Activated CD4-positive, alpha-beta memory T cell treated with anti-CD3 and anti-CD28 coated beads, Interleukin-2, amount 10 ng/mL, durations not matched to agents 7 days and 5 days (primary cell): ENCODE measurements at regions not wholly inside any gene's neighbourhood (a gene's known extent, or its start where the extent isn't known, plus 50 kb on each side); places are given as distances from the start of the nearest gene placed in this dataset.
"Not testable (repeated sequence)": the region's sequence is repeated elsewhere in the genome, so short reads cannot be mapped to it uniquely, and the experiment has no call there.

Source experiments
- CTCF ChIA-PET: fragments of 350-600 bp; sonication (Branson Sonifier 250); formaldehyde crosslinking; loops from one replicate; lab custom pipeline; 2021; ENCODE audit warnings: antibody characterized with exemption, inconsistent platforms; lab: Charles Lee
- POLR2A ChIA-PET: fragments of 350-600 bp; sonication (Branson Sonifier 250); formaldehyde crosslinking; loops from one replicate; lab custom pipeline; 2021; ENCODE audit warnings: antibody characterized with exemption; lab: Charles Lee
- DNase-seq: peaks from one replicate; pipeline ENCODE4 v3.0.0-alpha.2; 2020
- H3K27ac Mint-ChIP-seq: one replicate; pipeline ENCODE4 v1.8.0; 2021; ENCODE audit warnings: mild to moderate bottlenecking, mixed read lengths
- H3K27me3 Mint-ChIP-seq: one replicate; pipeline ENCODE4 v1.8.0; 2021; ENCODE audit warnings: mixed read lengths
- H3K36me3 Mint-ChIP-seq: one replicate; pipeline ENCODE4 v1.8.0; 2021; ENCODE audit warnings: low read depth, mixed read lengths
- H3K4me1 Mint-ChIP-seq: one replicate; pipeline ENCODE4 v1.8.0; 2021; ENCODE audit warnings: mixed read lengths
- H3K4me3 Mint-ChIP-seq: one replicate; pipeline ENCODE4 v1.8.0; 2021; ENCODE audit warnings: mild to moderate bottlenecking, mixed read lengths
- H3K9me3 Mint-ChIP-seq: one replicate; pipeline ENCODE4 v1.8.0; 2021; ENCODE audit warnings: mixed read lengths

DNA sequence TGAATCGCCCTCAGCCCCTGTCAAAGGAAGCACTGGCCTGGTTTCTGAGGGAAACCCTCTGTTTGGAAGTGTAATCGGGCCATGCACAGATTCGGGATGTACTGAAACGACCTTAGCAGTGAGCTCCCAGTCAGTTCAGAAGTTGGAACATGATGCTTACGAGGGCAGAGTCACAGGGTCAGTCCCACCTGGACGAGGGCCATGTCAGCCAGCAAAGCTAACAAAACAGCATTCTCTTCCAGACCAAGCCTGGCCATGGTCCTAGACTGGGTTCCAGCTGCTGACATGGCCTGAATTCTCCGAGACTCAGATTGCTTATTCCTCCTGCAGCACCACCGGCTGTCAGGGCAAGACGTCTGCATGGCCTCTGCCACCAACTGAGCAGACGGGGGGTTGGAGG, 192.2 kb upstream of the WSCD1 start:
- H3K27me3 Mint-ChIP-seq: peaks cover 4% of the 10 kb centered on the region
- no peak for DNase-seq
- CTCF ChIA-PET: no interaction called here
- POLR2A ChIA-PET: no interaction called here
- H3K27ac Mint-ChIP-seq: no peak overlapping the region
- H3K4me3 Mint-ChIP-seq: no peak overlapping the region
- no peaks in the 10 kb centered on the region for H3K4me1 Mint-ChIP-seq
- no peaks in the 10 kb centered on the region for H3K36me3 Mint-ChIP-seq
- no peaks in the 10 kb centered on the region for H3K9me3 Mint-ChIP-seq

DNA sequence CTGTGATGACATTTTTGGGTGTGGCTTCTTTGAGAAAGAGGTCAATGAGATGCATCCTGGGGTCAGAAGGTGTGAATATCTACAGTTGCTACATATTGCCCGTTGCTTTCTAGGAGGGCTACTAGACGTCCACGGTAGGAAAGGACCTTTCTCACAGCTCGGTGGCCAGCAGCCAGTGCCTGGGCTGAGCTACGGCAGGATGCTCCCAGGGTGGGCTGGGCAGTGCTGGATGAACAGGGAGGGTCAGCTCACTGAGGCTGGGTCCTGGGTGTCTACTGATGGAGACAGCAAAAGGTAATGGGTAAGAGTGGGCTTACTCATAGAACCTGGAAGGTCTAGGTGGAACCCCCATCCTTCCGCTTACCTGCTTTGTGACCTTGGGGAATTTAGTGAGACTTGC, 188.3 kb upstream of the WSCD1 start:
- H3K4me3 Mint-ChIP-seq: no peak overlapping the region
- H3K36me3 Mint-ChIP-seq: no peaks in the 10 kb centered on the region
- peaks cover 5% of the 10 kb centered on the region for H3K27me3 Mint-ChIP-seq
- ChIA-PET POLR2A (no interaction called here), CTCF (no interaction called here)
- no peaks in the 10 kb centered on the region for H3K4me1 Mint-ChIP-seq
- no peak for DNase-seq
- H3K27ac Mint-ChIP-seq: no peak overlapping the region
- no peaks in the 10 kb centered on the region for H3K9me3 Mint-ChIP-seq

DNA sequence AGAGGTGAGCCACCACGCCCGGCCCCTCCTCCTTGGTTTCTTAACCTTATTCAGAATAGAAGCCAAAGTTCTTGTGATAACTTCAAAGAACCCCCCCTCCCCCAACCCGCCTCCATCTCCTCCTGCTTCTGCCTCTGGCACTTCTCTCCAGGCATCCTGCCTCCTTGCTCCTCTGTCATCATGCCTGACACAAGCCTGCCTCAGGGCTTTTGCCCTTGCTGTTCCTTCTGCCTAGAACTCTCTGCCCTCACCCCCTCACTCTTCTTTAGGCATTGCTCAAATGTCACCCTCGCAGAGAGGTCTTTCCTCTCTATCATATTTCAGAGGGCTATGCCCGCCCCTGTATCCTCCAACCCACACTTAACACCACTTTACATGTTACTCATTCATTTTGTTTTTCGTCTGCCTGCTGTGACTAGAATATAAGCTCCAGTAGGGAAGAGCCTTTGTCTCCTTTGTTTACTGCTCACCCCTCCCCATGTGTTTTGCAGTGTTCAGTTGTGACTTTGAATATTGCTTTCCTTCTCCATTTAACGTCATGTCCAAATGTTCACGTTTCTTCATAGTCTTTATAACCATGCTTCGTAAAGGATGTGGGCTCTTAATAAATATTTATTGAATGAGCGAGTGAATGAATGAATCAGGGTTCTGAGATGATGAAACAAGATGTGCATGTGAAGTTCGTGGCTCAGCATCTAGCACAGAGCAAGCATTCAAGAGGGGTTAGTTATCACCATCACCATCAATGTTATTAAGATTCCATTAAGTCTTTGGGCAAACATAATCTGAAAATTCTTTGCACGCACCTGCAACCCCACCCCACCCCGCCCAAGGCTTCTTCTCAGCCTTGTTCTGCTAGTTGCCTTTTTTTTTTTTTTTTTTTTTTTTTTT, 186.2 kb upstream of the WSCD1 start:
- Mint-ChIP-seq H3K4me3 (no peak overlapping the region), H3K4me1 (no peaks in the 10 kb centered on the region), H3K27me3 (peaks cover 6% of the 10 kb centered on the region), H3K27ac (no peak overlapping the region), H3K36me3 (no peaks in the 10 kb centered on the region), H3K9me3 (no peaks in the 10 kb centered on the region)
- ChIA-PET CTCF (no interaction called here), POLR2A (interaction anchor here (1.6 kb wide), 1 partner anchor 12 kb away, joined by 4 read pairs; no protein-coding TSS in a partner anchor)
- DNase-seq: no peak

DNA sequence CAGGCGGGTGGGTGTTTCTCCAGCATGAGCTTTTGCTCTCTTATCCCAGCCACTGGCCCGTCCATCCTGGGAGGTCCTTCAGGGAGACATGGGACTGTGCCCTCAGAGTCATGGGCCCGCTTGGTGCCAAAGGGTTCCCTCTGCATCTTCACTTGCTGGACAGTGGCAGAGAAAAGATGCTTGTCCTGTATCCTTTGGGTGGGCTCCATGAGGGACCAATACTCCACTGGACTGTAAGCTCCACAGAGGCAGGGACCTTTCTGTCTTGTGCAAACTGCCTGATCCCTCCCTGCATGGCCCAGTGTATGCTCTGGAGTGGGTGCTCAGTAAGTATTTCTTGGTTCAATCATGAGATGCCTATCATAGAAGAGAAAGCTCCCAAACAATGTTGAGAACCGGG, 184.8 kb upstream of the WSCD1 start:
- no peaks in the 10 kb centered on the region for H3K4me1 Mint-ChIP-seq
- no peaks in the 10 kb centered on the region for H3K9me3 Mint-ChIP-seq
- peaks cover 13% of the 10 kb centered on the region for H3K27me3 Mint-ChIP-seq
- POLR2A ChIA-PET: interaction anchor here (1.6 kb wide), 1 partner anchor 10 kb away, joined by 4 read pairs; no protein-coding TSS in a partner anchor
- H3K36me3 Mint-ChIP-seq: no peaks in the 10 kb centered on the region
- DNase-seq: no peak
- no peak overlapping the region for H3K4me3 Mint-ChIP-seq
- CTCF ChIA-PET: interaction anchor here (1.4 kb wide), 1 partner anchor 11 kb away, joined by 3 read pairs; no protein-coding TSS in a partner anchor
- no peak overlapping the region for H3K27ac Mint-ChIP-seq

DNA sequence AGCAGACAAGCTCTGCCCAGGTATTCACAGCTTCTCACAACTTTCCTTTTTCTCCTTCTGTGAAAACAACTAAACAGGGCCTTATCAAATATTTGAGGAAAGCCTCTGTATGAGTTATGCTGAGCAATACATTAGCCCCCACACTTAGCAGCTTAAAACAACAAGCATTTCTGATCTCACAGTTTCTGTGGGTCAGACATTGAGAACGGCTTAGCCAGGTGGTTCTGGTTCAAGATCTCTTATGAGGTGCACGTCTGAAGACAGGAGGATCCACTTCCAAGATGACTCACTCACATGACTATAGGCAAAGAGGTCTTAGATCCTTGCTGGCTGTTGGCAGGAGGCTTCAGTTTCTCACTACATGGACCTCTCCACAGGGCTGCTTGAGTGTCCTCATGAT, 181.4 kb upstream of the WSCD1 start:
- ChIA-PET CTCF (no interaction called here), POLR2A (no interaction called here)
- no peak for DNase-seq
- H3K36me3 Mint-ChIP-seq: no peaks in the 10 kb centered on the region
- H3K4me1 Mint-ChIP-seq: no peaks in the 10 kb centered on the region
- no peaks in the 10 kb centered on the region for H3K9me3 Mint-ChIP-seq
- H3K27ac Mint-ChIP-seq: no peak overlapping the region
- H3K27me3 Mint-ChIP-seq: peaks cover 28% of the 10 kb centered on the region
- H3K4me3 Mint-ChIP-seq: no peak overlapping the region

DNA sequence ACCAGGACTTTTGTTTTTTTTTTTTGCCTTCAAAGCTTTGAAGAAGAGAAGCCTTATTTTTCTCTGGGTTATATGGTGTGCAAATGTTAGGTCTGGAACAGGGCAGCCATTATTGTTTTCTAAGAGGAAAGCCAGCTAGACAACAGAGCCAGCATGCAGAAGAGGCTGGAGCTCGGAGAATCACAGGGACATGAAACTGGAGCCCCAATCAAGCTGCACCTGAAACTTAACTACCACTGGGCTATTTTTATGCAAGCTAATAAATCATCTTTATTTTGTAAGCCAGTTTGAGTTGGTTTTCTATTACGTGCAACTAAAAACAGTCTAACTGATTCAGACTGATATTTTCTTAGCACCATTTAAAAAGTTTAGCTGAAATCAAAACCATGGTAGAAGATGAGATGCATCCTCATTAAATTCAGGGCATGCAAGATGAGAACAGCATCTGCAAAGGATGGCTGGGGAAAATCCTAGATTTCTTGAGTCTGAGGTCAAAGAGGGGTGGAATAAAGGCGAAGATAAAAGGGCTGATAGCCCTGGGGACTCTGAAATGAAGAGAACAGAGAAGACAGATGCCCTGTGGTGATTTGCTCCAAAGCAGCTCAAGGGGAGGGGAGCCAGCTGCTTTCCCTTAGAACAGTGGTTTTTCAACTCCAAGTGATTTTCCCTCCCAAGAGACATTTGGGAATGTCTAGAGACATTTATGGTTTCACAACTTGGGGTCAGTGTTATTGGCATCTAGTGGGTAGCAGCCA, 177.1 kb upstream of the WSCD1 start:
- ChIA-PET CTCF (no interaction called here), POLR2A (interaction anchor here (0.6 kb wide), 1 partner anchor 1856 kb away, joined by 3 read pairs; no protein-coding TSS in a partner anchor)
- Mint-ChIP-seq H3K4me1 (no peaks in the 10 kb centered on the region), H3K4me3 (no peak overlapping the region), H3K9me3 (no peaks in the 10 kb centered on the region), H3K27me3 (peaks cover 33% of the 10 kb centered on the region), H3K36me3 (no peaks in the 10 kb centered on the region), H3K27ac (no peak overlapping the region)
- no peak for DNase-seq

DNA sequence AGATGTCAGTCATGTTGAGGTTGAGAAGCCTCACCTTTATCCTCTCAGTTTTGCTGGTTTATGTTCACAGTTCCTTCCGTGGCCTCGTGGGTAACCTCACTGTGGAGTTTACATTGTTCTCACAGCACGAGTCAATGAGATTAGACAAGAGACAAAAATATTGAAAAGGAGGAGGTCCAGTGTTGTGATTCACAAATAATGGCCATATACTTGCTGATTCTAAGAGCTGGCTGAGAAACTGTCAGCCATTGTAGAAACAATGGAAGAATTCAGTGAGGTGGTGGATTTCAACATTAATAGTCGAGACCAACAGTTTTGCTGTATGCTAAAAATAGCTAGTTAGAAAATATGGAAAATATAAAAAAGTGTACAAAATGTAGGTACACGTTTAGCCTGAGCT, 176.4 kb upstream of the WSCD1 start:
- CTCF ChIA-PET: no interaction called here
- no peak for DNase-seq
- H3K27me3 Mint-ChIP-seq: peaks cover 33% of the 10 kb centered on the region
- POLR2A ChIA-PET: interaction anchor here (0.6 kb wide), 1 partner anchor 1855 kb away, joined by 3 read pairs; no protein-coding TSS in a partner anchor
- no peak overlapping the region for H3K4me3 Mint-ChIP-seq
- no peak overlapping the region for H3K27ac Mint-ChIP-seq
- H3K9me3 Mint-ChIP-seq: no peaks in the 10 kb centered on the region
- H3K4me1 Mint-ChIP-seq: no peaks in the 10 kb centered on the region
- no peaks in the 10 kb centered on the region for H3K36me3 Mint-ChIP-seq

DNA sequence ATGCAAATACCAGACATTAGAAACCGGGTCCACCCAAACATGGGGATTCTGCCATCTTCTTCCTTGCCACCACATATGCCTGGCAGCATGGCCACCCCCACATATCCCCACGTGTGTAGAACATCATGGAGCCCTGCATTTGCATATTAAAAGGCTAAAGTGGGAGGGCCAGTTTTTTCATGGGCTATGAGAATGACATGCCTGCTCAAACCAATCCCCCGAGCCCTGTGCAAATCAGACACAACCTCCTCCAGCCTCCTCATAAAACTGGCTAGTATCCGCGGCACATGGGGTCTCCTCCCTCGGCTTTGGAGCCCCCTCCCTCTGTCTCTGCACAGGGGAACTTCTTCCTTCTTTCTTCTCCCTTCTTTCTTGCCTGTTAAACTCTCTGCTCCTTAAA, 174.9 kb upstream of the WSCD1 start:
- Mint-ChIP-seq H3K27me3 (peaks cover 23% of the 10 kb centered on the region), H3K4me3 (no peak overlapping the region), H3K4me1 (no peaks in the 10 kb centered on the region), H3K27ac (no peak overlapping the region), H3K36me3 (no peaks in the 10 kb centered on the region), H3K9me3 (no peaks in the 10 kb centered on the region)
- no peak for DNase-seq
- POLR2A ChIA-PET: interaction anchor here (1.6 kb wide), 1 partner anchor 10 kb away, joined by 4 read pairs; no protein-coding TSS in a partner anchor
- CTCF ChIA-PET: interaction anchor here (1.2 kb wide), 1 partner anchor 10 kb away, joined by 3 read pairs; no protein-coding TSS in a partner anchor

DNA sequence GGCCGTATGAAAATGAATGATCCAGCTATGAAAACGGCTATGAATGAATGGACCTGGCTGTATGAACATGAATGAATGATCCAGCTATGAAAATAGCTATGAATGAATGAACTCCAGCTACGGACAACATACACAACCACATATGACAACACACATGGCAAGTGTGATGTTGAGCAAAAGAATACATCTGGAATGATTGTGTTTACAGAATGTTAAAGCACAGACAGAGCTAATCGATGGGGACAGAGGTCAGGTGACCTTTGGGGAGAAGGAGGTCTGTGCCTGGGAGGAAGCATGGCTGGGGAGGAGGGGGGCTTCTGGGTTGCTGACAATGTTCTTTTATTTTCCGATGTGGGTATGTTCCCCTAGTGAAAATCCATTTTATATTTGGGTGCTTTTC, 174.0 kb upstream of the WSCD1 start:
- H3K27ac Mint-ChIP-seq: no peak overlapping the region
- no peaks in the 10 kb centered on the region for H3K4me1 Mint-ChIP-seq
- CTCF ChIA-PET: interaction anchor here (1.2 kb wide), 1 partner anchor 11 kb away, joined by 3 read pairs; no protein-coding TSS in a partner anchor
- H3K27me3 Mint-ChIP-seq: peaks cover 23% of the 10 kb centered on the region
- no peaks in the 10 kb centered on the region for H3K9me3 Mint-ChIP-seq
- POLR2A ChIA-PET: interaction anchor here (1.6 kb wide), 1 partner anchor 11 kb away, joined by 4 read pairs; no protein-coding TSS in a partner anchor
- DNase-seq: no peak
- H3K4me3 Mint-ChIP-seq: no peak overlapping the region
- no peaks in the 10 kb centered on the region for H3K36me3 Mint-ChIP-seq

DNA sequence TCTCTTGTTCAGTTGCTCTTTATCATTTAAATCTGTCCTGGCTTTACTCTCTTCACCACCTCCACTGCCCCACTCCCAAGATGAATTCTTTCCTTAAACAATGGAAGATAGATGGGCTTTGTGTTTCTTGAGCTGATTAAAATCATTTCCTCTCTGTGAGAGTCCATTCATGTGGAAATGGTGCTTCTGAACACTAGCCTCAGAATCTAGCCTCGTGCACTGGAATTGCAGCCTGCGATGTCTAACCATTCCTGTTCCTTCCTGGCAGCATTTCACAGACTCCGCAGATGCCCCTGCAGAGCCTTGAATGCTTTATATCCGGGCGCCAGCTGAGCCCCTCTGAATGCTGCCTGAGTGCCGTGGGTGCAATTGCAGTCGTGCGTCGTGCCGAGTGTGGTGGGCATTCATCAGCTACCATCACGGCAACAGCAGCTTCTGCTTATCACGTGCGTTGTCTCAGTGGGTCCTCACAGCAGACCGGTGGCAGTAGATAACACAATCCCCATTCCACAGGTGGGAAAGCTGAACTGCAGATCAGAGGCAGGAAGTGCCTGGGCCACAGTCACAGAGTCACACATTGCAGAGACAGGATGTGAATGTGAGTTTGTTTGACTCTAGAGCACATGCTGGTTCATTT, 172.8 kb upstream of the WSCD1 start:
- Mint-ChIP-seq H3K27ac (no peak overlapping the region), H3K4me1 (no peaks in the 10 kb centered on the region), H3K27me3 (peaks cover 19% of the 10 kb centered on the region), H3K9me3 (no peaks in the 10 kb centered on the region), H3K36me3 (no peaks in the 10 kb centered on the region), H3K4me3 (no peak overlapping the region)
- DNase-seq: no peak
- ChIA-PET CTCF (interaction anchor here (0.6 kb wide), 1 partner anchor 40 kb away, joined by 4 read pairs; no protein-coding TSS in a partner anchor), POLR2A (no interaction called here)

DNA sequence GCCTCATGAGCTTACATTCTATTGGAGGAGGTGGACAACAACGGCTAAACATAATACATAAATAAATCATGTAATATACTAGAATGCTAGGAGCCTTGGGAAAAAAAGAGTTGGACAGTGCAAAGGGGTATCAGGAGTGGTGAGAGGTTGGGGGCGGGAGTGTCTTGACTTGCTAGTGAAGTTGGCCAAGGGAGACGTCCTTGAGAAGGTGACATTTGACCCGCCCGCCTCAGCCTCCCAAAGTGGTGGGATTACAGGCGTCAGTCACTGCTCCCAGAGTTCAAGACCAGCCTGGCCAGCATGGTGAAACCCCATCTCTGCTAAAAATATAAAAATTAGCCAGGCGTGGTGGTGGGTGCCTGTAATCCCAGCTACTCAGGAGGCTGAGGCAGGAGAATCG, 172.2 kb upstream of the WSCD1 start:
- H3K27ac Mint-ChIP-seq, POLR2A ChIA-PET, CTCF ChIA-PET, H3K4me3 Mint-ChIP-seq, H3K36me3 Mint-ChIP-seq, H3K4me1 Mint-ChIP-seq, H3K9me3 Mint-ChIP-seq, DNase-seq: not testable (repeated sequence)
- H3K27me3 Mint-ChIP-seq: peaks cover 15% of the 10 kb centered on the region

DNA sequence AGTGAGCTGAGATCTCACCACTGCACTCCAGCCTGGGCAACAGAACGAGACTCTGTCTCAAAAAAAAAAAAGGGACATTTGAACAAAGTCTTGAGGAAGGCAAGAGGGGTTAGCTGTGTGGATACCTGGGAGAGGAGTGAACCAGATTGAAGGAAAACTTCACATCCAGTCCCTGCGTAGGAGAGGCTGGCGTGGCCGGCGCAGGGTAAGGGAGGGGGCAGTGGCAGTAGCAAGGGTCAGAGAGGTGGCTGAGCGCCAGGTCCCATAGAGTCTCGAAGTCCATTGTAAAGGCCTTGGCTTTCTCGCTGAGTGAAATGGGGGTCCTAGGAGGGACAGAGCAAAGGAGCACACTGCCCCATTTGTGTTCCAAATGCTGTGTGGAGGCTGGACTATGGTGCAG, 171.8 kb upstream of the WSCD1 start:
- Mint-ChIP-seq H3K36me3 (no peaks in the 10 kb centered on the region), H3K4me1 (no peaks in the 10 kb centered on the region), H3K9me3 (no peaks in the 10 kb centered on the region), H3K4me3 (no peak overlapping the region), H3K27ac (no peak overlapping the region), H3K27me3 (peaks cover 12% of the 10 kb centered on the region)
- DNase-seq: no peak
- CTCF ChIA-PET: no interaction called here
- POLR2A ChIA-PET: no interaction called here
